HG03064 (cell line): ENCODE measurements at regions not wholly inside any gene's neighbourhood (a gene's known extent, or its start where the extent isn't known, plus 50 kb on each side); places are given as distances from the start of the nearest gene placed in this dataset.

Experiments used
- ATAC-seq: cut with Tn5 transposase; IDR thresholded peaks from one replicate; pipeline ENCODE4 v1.9.1; 2021; ENCODE audit warnings: low read depth; ENCODE audit not compliant: unreplicated experiment

- ATAC-seq = no peak
These were observed 243.2 kb upstream of the GSE1 start for GRCh38 chr16:85369741-85370528.

GRCh38 chr16:85370543-85370880 is 242.6 kb upstream of the GSE1 start:
- ATAC-seq = no peak

DNA sequence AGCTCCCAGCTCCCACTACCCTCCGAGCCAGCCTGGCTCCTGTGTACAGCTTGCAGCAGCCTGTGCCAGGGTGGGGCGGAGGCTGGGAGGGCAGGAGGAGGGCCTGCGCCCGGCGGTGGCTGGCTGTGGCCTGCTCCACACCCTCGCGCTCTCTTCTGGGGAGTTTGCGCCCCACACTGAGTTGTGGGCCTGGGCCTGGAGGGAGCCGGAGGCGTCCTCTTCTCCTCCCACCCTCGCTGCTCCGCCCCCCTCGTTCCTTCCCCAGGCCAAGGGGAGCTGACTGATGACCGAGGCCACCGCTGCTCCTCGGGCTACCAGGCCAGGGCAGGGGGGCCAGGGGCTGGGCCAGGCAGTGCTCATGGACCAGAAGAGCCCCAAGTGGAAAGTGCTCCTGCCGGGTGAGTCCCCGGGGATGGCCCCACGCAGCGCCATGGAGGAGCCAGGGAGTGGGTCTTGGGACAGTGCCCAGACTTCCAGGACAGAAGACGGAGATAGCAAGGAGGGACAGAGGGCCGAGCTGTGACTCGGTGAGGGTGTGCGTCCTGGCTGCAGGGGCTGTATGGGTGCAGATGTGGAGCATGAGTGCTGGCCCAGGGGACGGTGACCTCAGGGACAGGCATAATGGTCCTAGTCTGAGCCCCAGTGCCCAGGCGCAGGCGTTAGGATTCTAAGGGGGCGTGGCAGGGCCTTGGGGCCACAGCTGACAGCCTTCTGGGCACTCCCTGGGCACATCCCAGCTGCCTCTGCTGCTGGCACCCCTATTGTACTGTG is 242.1 kb upstream of the GSE1 start:
- no peak for ATAC-seq

DNA sequence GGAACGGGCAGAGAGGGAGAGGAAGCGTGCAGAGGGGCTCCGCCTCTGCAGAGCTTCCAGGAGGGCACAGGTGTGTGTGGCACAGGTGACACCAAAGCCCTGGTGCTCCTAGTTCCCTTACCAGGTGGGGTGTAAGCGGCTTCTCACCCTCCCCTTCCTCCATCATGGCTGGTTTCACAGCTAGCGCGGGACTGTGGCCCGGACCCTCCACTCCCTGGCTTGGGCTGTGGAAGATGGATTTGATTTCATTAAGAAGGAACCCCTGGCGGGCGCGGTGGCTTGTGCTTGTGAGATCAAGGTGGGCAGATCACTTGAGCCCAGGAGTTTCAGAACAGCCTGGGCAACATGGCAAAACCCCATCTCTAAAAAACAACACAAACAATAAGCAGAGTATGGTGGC is 241.2 kb upstream of the GSE1 start:
- no peak for ATAC-seq

DNA sequence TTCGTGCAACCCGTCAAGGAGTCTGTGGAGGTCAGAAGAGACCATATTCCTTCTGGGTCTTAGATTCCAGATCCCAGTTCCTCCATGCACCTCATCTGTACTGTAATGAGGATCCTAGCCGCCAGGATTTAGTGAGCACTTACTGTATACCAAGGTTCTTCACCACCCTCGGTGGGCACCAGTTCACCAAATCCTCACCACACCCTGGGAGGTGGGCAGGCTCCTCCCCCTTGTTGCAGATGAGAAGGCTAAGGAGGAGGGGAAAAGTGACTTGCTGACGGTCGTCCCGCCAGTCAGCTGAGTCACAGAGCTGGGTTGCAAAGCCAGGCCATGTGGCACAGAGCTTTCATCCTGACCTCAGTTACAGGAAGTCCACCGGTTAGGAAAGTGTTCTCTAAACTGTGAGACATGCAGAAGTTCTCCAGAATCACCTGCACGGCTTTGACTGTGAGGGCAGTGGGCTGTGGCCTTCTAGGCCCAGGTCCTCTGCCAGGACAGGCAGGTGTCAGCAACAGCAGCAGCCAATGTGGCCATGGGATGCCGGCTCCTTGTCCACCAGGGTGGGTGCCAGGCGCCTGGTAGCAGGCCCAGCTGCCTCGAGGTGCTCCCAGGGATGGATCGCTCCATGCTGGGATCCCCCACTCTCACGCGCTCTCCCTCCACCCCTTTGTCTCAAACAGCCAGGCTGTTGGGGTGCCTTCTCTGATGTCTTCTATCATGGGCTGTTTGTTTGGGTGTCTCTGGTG is 240.3 kb upstream of the GSE1 start:
- ATAC-seq = no peak

DNA sequence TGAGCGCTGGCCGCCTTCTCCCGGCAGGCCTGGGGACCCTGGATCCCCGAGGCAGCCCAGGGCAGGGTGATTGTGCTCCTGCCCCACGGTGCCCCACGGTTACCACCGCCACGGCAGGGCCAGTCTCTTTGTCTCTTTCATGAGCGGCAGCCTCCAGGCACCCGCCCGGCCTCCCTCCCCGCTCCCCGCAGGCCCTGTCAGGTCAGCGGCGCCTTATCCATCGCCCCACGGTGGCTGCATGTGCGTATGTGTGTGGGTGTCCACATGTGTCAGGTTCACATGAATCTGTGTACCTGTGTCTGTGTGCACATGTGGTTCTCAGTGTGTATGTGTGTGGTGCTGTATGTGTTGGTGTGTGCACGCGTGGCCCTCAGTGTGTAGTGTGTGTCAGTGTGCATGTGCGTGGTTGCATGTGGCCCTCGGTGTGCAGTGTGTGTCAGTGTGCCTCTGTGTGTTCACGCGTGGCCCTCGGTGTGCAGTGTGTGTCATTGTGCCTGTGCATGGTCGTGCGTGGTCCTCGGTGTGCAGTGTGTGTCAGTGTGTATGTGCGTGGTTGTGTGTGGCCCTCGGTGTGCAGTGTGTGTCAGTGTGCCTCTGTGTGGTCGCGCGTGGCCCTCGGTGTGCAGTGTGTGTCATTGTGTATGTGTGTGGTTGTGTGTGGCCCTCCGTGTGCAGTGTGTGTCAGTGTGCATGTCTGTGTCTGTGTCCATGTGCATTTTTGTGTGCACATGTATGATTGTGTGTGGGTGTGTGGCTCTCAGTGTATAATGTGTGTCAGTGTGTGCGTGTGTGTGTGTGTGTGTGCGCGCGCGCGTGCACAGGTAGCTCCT is 239.2 kb upstream of the GSE1 start:
- ATAC-seq = no peak

DNA sequence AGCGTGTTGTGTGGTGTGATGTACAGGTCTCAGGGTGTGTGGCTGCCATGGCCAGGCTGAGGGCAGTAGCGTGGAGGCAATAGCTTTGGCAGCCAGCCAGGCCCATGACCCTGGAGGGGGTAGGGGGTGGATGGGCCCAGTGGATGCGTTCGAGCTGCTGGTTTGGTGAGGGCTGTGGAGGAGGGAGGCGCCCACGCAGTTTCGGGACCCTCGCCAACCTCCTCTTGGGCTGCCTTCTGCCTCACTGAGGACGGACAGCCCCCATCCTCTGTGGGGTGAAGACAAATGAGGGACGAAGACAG is 238.6 kb upstream of the GSE1 start:
- no peak for ATAC-seq

DNA sequence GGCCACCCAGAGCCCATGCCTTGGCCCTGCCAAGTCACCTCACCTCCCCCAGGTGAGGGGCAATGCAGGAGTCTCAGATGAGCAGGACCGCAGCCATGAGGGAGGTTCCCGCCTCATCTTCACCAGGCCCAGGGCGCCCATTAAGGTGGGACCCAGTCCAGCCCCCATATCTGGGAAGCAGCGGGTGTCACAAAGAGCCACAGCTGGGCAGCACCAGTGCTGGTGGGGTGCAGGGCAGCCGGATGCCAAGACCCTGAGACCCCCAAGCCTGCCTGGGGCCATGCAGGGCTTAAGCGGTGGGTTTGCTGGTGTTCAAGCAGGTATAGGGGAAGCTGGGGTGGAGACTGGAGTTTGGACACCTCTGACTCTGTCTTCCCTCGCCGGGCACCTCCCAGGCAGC is 237.8 kb upstream of the GSE1 start:
- ATAC-seq = no peak

- no peak for ATAC-seq
These were observed 236.6 kb upstream of the GSE1 start for GRCh38 chr16:85376292-85377095.

- no peak for ATAC-seq
These were observed 235.6 kb upstream of the GSE1 start for GRCh38 chr16:85377388-85378144.

GRCh38 chr16:85378145-85379040 is 234.7 kb upstream of the GSE1 start:
- ATAC-seq = no peak

DNA sequence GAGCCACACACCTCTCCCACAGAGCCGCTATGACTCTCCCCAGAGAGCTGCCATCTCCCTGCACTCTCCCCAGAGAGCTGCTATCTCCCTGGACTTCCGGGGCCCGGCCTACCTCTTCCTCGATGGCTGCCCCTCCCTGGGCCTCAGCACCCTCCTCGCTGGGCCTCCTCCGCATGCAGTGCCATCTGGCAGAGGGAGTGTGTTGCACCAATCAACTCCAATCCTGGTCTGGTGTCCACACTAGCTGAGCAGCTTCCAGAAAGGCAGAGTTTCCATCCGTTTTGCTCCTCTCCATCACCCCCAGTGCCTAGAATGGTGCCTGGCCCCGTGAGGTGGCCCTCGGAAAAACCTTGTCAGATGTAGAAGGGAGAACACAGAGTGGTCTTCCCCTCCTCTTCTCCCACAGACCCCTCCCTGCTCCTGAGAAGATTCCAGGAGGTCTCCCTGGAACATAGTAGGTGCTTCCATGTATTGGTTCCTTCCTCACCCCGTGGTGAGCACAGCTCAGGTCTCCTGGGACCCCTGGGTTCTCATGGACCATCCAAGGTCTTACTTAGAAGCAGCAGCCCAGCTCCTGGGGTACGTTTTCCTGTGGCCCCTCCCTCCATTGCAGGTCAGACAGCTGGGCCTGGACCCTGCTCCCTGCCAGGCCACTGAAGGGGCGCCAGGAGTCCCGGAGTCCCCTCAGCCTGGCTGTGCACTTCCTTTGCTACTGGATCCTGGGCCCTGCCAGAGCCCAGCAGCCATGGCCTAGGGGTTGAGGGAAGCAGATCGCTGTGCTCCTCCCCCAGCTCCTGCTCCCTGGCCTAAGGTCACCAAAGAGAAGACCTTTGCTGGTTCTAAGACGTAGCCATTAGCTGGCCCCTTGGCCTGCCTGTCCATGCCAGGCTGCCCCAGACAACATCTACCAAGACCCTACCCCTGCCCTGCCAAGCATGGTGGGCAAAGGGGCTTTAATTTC is 233.8 kb upstream of the GSE1 start:
- ATAC-seq = no peak

GRCh38 chr16:85380002-85380395 is 233.1 kb upstream of the GSE1 start:
- ATAC-seq = no peak

GRCh38 chr16:85380905-85381737 is 232.0 kb upstream of the GSE1 start:
- ATAC-seq = no peak

- ATAC-seq = no peak
These were observed 231.2 kb upstream of the GSE1 start for GRCh38 chr16:85381738-85382592.
